ENCODE measurements at regions not wholly inside any gene's neighbourhood (a gene's known extent, or its start where the extent isn't known, plus 50 kb on each side); places are given as distances from the start of the nearest gene placed in this dataset.
"Not testable (repeated sequence)": the region's sequence is repeated elsewhere in the genome, so short reads cannot be mapped to it uniquely, and the experiment has no call there.

DNA sequence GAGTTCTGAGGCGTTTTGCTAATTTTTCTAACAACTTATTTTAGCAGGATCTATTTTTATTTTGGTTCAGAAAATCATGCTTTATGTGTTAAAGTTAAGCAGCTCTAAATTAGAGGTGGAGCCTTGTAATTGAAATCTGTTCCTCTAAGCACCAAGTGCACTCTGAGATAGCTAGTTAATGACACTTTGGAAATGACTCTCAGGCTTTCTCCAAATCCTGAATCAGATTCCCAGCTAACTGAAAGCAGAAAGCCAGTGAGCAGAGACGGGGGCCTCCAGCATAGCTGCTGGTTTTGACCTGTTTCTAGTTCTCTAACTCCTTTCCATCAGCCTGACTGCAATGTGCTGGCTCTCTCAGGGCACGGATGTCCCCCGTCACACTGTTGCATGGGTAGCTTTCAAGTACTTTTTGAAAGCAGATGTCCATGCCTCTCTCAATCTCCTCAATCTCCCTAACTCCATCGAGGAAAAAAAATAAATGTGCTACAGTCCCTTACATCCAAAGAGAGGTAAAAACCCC, 326.5 kb downstream of the SATB2 start:
- DNase-seq, result no peak

DNA sequence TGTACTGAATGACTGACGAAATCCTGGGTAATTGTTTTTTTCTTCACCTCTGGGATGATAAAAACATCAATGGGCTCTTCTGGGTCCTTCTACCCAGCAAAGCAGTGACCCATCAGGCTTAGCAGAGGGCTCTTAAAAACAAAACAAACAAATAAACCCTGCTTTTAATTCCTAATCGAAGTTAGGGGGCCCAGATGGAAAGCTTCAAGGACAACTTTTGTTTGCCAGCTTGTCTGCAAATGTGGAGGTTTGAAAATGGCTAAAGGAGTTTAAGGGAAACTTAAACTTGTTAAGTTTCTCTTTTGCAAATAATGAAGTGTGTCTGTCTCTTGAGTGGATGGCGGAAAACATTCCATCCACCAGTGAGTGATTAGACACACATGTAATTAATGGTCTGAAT, 327.2 kb downstream of the SATB2 start:
- no peak for DNase-seq

DNA sequence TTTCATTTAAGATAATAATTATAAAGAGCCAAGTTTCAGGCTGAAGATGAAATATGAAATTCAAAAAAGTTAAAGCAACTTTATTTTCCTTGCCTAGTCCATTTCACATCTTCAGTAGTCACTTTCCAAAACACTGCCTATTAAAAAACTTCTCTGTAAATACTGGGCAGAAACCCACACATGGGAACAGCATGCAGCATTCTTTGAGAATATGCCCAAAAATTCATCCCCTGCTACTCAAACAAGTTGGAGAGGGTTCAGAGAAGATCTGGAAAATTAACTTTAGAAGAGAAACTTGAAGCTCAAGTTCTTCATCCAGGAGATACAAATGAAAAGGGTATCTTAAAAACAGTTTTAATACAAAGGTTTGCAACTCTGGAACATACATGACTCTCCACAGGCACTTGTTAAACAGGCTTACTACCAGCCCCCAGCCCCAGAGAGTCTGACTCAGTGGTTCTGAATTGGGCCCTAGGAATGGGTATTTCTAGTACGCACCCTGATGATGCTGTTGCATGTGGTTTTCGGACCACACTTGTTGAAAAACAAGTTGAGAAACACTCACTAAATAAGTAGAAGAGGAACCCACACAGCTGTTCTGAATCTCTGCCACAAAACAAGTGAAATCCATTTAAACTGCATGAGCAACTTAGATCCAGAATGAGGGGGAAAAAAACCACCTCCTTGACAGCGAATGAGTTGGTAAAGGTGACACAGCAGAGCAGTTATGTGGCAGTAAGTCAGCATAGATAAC, 329.1 kb downstream of the SATB2 start:
- no peak for DNase-seq

DNA sequence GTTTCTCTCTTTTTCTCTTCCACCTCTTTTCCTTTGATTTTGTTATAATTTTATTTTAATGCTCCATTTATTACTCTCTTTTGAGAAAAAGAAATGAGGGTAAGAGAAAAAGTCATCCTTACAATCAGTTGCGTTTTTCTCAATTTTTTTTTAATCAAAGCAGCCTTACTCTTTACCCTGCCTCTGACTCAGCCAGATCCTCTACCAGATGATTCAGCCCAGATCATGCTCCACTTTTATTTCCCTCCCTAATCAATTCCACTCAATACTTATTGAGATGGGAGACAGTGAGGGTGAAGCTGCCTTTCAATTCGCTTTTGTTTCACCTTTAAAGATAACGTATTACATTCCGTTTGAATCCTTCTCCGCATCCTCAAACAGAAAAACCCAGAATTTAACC, 337.9 kb downstream of the SATB2 start:
- DNase-seq, result no peak

DNA sequence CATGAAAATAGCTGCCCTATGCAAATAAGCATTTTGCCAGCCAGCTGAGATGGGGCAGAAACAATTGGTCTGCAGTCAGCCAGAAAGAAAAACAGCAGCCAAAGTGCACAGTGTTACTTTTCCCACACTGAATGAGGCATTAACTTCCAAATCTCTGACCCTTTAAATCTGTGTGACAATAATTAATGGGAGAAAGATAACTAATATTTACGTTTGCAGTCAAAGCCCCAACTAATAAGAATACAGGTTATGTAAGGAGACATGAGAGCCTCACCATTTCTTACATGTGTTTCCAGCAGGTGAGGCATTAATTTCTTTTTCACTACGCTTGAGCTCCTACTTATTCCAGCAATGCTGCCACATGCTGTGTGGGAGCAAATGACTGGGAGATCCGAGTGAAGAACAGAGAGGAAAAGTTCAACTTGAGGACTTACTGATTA, 339.0 kb downstream of the SATB2 start:
- no peak for DNase-seq

DNA sequence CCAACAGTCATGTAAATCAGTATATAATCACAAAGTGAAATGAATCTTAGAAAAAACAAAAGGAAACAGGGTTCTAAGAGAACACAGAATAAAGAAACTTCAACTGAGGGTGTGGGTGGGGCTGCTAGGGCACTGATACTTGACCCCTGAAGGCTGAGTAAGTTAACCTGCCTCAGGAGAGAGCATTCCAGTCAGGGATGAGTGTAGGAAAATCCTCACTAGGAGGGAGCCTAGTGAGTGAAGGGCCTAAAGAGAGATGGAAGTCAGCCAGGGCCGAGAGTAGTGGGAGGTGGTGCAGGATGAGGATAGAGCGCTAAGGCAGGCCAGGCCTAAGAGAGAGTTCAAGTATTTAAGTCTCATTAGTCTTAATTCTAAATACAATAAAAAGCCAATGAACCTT, 342.6 kb downstream of the SATB2 start:
- no peak for DNase-seq

DNA sequence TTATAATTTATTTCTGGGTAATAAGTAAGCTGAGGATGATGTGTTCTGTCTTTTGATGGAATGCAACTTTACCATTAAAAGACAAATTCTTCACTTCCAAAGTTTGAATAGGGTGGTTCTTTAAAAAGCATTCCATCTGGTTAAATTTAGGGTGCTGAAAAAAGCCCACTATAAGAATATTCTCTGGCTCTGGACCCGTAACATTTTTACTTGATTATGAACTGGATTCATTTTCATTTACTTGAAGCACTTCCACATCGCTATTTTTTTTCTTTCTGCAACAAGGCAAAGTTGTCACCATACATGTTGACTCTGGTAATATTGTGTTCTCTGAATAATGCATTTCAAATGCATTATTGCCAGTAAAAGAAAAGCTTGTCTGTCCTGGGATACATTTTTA, 344.6 kb downstream of the SATB2 start:
- DNase-seq, result no peak

DNA sequence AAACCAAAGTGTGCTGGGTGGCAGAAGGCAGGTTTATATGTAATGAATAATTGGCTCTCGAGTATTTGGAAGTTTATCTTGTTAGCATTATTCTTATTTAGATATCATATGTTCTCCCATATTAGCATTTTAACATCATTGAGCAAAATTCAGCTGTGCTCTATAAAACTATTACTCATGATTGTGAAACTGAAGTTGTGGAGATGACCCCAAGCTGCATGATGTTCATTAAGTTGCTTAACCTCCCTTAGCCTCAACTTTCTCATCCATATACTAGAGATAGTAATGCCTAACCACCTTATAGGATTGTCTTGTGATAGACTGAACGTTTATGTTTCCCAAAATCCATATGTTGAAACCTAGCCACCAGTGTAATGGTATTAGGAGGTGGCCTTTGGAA, 346.3 kb downstream of the SATB2 start:
- no peak for DNase-seq

DNA sequence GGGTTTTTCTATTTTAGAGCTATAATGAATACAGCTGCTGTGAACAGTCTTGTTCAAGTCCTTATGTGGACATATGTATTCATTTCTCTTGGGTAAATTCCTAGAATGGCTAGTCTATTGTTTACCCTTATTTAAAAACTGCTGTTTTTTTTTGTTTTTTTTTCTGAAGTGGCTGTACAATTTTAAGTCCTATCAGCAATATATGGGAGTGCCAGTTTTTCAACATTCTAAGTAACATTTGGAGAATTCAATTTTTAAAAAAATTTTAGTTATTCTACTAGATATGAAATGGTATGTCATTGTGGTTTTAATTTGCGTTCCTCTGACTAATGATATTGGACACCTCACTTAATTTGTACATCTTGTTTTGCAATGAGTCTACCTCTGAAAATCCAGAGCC, 349.7 kb downstream of the SATB2 start:
- DNase-seq, result no peak

DNA sequence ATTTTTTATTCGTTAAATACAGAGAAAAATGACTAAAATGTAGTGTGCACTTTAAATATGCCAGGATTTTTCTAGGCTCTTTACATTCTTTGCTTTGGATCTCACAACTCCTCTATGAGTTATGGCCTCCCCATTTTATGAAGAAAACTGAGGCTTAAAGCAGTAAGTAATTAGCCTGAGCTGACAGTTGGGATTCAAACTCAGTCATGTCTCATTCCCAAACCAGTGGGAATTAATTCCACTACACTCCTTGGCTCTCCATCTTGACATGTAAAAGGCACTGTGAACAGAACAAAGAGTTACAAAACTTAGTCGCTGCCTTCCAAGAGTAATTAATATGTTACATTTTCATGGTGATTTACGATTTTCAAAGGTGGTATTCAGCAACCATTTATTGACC, 351.9 kb downstream of the SATB2 start:
- no peak for DNase-seq

DNA sequence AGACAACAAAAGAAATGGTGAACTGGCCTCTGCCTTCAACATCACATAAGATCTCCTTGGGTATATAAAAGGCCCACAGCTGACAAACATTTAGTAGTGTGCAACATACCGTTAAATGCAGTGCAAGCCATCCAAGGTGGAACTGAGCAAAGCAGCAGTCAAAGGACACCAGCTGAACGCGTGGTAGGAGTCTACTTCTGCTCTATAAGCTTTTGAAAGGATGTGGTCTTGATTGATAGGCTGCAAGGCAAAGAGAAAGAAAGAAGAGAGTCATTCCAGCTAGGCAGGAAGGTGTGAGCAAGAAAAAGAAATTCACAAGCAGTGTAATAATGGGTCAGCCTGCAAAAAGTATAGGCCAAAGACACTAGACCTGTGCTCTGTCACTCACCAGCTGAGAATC, 356.3 kb downstream of the SATB2 start:
- DNase-seq, result no peak

DNA sequence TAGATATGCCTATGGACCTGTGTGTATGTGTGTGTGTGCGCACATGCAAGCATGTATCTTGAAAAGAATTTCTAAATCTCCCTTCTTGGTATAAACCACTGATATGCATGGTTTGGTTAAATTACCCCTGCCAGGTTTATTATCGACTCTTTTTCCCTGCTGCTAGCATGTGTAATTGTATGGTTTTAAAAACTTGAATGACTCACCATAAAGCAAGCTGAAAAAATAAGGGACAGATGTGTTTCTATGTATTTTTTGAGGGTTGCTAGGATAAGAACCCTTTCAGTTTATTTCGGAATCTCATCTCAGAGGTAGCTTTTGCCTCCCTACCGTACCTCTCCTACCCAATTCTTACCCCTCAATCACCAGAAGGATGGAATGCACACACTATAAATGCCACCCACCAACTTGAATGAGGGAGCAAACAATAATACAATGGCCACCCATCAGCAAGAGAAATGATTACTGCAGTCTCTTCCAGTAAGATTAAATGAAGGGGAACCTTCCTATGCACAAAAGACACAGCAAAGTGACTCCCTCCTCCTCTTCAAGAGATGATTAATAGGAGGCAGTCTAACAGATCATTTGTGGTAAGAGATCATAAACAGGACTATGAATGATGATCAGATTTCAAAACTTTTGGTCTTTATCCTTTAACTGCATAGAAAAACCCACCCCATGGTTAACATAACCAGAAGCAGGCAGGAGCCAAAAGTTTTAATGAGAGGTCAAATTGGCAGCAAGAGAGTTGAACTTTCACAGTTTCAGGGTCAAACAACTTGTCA, 357.2 kb downstream of the SATB2 start:
- no peak for DNase-seq

DNA sequence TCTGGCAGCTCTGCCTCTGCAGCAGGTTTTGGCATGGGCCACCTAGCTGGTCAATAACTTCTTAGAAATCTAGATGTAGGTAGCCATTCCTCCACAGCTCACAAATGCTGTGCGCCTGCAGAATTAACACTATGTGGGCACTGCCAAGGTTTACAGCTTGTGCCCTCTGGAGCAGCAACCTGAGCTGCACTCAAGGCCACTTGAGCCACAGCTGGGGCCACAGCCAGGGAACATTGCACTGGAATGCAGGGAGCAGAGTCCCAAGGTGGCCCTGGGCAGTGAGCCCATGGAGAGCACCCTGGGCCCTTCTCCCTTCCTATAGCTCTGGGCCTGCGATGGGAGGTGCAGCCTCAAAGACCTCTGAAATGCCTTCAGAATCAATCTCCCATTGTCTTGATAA, 365.3 kb downstream of the SATB2 start:
- DNase-seq, result no peak

DNA sequence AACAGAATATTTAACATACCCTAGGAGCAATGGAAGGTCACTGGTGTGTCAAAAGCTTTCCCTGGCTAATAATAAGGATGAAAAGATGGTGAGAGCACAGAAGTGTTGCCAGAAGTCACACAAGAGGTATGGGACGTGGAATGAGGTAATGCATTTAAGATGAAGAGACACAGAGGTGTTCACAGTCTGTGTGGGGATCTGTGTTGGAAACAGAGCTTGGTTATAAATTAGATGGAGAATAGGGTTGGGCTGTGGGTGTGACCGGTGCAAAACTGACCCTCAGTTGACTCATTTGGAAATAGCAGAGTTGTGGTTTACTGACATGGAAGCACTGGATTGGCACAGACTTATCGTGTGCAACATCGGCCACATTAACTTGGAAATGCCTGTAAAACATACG, 372.5 kb downstream of the SATB2 start:
- no peak for DNase-seq

DNA sequence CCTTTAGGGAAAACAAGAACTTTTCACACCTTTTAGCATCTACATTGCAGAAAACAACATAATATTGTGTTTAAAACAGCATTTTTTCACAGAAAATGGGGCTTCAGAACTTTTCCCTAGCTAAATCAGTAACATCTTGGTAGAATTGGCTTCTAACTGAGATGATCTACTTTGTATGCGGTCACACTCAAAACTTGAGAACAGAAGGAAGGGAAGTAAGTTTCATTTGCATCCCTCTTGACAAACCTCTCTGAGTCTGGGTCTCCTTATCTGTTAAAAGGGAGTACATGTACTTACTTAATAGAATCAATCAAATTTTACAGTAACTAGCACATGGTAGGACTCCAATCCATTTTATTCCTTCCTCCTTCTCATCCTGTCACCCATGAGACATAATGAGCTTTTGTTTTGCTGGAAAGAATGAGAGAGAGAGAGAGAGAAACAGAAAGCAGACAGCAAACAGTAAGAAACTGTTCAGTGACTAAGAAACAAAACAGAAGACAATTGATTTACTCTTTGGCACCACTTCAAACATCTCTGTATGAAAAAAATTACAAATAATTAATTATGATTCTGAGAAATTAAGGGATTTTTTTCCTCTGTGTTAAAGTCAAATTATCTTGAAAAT, 387.3 kb downstream of the SATB2 start:
- no peak for DNase-seq

DNA sequence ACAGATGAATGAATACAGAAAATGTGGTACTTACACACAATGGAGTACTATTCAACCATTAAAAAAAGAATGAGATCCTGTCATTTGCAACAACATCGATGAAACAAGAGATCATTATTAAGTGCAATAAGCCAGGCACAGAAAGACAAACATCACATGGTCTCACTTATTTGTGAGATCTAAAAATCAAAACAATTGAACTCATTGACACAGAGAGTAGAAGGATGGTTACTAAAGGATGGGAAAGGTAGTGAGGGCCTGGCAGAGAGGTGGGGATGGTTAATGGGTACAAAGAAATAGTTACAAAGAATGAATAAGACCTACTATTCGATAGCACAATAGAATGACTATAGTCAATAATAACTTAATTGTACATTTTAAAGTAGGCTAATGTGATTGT, 393.5 kb downstream of the SATB2 start:
- DNase-seq, result no peak

DNA sequence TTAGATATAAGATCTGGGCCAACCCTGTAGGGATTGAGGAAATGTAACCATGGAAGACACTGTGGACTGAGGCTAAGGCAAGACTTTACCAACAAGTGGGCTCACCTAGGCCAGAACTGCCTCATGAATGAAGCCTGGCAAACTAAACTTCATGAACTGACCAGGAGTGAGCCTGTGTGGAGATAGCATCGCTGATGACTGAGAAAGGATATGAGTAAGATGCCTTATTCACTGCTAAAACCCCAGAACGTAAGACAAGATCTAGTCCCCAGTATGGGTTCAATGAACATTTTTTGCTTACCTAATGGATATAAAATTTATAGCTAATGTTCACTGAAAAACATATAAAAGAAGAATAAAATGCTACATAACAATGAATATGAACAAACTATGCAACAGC, 399.8 kb downstream of the SATB2 start:
- no peak for DNase-seq

DNA sequence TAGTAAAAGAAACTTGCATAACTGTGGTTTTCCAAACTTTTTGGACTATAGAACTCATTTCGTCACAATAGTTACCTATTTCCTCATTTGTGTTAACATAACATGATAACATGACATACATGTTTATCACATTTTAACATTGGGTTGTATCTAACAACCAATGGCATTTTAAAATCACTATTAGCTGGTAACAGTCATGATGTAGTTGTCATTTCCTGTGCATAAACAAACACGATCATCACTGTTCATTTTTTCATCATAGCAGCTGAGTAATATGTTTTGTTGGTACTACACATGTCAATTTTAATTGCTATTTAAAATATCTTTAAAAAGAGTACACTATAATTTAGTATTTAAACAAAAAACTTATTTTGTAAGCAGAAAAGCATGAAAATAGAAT, 402.4 kb downstream of the SATB2 start:
- DNase-seq, result no peak

DNA sequence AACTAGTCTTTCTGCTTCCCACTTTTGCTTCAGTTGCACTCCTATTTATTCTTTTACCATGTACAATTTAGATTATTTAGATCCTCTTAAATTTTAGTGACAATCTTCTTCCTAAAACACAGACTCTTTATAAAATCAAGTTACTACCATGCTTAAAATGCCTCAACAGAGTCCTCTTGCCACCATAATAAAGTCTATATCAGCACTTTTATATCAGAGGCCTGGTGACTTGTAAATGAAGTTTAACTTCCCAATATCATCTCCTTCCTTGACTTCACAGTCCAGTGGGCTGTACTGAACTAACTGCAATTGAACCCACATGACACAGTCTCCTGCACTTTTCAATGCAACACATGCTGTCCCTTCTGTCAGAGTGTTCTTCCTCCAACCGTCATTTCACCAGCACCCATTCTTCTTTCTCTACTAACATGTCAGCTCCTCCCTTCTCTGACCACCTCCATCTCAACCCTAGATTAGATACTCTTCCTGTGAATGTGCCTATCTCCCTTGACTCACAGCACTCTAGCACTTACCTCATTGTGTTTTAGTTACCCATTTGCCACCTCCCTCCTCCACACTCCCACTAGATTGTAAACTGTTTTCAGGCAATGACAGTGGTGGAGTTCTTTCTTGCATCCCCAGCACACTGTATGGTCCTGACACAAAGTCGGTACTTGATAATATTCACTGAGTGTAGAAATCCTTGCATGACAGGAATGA, 414.9 kb downstream of the SATB2 start:
- no peak for DNase-seq

DNA sequence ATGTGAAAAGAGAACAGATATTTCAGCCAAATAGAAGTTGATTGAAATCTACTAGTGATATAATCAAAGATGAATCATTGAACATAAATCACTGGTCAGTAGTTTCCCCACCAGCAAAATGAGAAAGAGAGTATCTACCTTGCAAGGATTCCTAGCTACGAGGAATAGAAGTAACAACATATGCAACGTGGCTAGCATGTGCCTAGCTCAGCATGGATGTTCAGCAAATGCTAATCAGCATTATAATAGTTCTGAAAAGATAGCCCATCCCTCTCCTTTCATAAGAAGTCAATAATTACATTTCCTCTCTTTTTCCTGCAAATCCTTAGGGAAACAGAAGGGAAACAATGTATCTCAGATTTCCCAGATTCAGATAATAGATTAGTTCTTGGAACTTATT, 417.2 kb downstream of the SATB2 start:
- no peak for DNase-seq

DNA sequence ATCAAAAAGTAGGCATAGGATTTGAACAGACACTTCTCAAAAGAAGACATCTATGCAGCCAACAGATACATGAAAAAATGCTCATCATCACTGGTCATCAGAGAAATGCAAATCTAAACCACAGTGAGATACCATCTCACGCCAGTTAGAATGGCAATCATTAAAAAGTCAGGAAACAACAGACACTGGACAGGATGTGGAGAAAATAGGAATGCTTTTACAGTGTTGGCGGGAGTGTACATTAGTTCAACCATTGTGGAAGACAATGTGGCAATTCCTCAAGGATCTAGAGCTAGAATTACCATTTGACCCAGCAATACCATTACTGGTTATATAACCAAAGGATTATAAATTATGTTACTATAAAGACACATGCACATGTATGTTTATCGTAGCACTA, 424.0 kb downstream of the SATB2 start:
- DNase-seq, result not testable (repeated sequence)

DNA sequence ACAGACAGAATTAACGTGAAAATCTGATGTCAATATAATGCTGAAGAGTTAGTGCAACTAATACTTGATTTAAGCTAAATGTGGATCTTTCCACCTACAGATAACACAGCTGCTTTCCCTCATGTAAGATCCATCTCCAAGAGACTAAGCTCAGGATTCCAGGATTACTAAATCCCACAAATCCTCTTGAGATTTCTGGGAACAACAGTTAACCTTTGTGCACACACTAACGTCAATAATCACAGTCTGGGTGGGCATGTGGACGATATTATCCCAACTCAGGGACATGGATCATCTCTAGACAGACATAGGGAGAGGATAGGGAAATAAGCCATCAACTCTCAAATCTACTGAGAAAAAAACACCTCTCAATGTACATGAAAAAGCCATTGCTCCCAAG, 432.6 kb downstream of the SATB2 start:
- DNase-seq, result no peak

DNA sequence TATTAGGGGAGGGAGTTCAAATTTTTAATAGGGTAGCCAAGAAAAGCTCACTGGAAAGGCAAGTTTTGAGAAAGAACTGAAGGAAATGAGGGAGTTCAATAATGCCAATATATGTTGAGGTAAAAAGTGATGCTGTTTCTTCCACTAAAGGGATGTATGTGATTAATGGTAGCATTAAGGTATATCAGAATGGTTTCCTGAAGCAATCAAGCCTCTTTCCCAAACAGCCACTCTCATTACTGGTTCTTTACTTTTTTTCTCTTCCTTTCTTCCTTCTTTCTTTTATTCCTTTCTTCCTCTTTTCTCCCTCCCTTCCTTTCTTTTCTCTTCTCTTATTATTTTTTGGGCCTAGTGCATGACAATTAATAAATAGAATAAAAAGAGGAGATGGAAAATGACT, 433.5 kb downstream of the SATB2 start:
- DNase-seq, result no peak
